WTC11 (cell line): ENCODE measurements at regions not wholly inside any gene's neighbourhood (a gene's known extent, or its start where the extent isn't known, plus 50 kb on each side); places are given as distances from the start of the nearest gene placed in this dataset.

Experiments
- ATAC-seq: fragments of 200-7000 bp; cut with Tn5 transposase; 2 replicates; pipeline ENCODE4 v1.10.0; 2021; ENCODE audit warnings: mild to moderate bottlenecking, moderate library complexity
- CTCF ChIA-PET: fragments of 300-600 bp; sonication (Branson Sonifier 250); formaldehyde crosslinking; loops from one replicate; lab custom pipeline; 2021; ENCODE audit warnings: antibody characterized with exemption; lab: Charles Lee
- POLR2A ChIA-PET: fragments of 350-600 bp; sonication (Branson Sonifier 250); formaldehyde crosslinking; loops from one replicate; lab custom pipeline; 2021; ENCODE audit warnings: antibody characterized with exemption; lab: Charles Lee
- DNase-seq: peaks from one replicate; pipeline ENCODE4 v3.0.0; 2021; ENCODE audit warnings: low spot score
- H3K27ac Mint-ChIP-seq: 2 replicates; pipeline ENCODE4 v1.8.0; 2021; ENCODE audit warnings: mixed read lengths
- H3K27me3 Mint-ChIP-seq: 2 replicates; pipeline ENCODE4 v1.8.0; 2021; ENCODE audit warnings: low read depth, mild to moderate bottlenecking, moderate library complexity, mixed read lengths
- H3K36me3 Mint-ChIP-seq: 2 replicates; pipeline ENCODE4 v1.8.0; 2021; ENCODE audit warnings: mixed read lengths
- H3K4me1 Mint-ChIP-seq: 2 replicates; pipeline ENCODE4 v1.8.0; 2022; ENCODE audit warnings: mixed read lengths
- H3K4me3 Mint-ChIP-seq: 2 replicates; pipeline ENCODE4 v1.8.0; 2021; ENCODE audit warnings: mild to moderate bottlenecking, moderate library complexity, mixed read lengths
- H3K9me3 Mint-ChIP-seq: 2 replicates; pipeline ENCODE4 v1.8.0; 2021; ENCODE audit warnings: mixed read lengths
- ELF4 ChIP-seq: sonication (generic); formaldehyde crosslinking; IDR thresholded peaks from 2 replicates; pipeline ENCODE4 v1.8.1; 2022; ENCODE audit warnings: low read depth, mild to moderate bottlenecking, moderate library complexity, missing genetic modification reagents
- GRHL2 ChIP-seq: fragments of 250-450 bp; sonication (Bioruptor Pico); IDR thresholded peaks from 2 replicates; pipeline ENCODE4 v1.8.0; 2022; ENCODE audit warnings: mild to moderate bottlenecking, moderate library complexity; ENCODE audit not compliant: insufficient replicate concordance, severe bottlenecking
- JAZF1 ChIP-seq: fragments of 250-450 bp; sonication (Bioruptor Pico); IDR thresholded peaks from 2 replicates; pipeline ENCODE4 v1.9.0; 2021; ENCODE audit warnings: moderate library complexity, mild to moderate bottlenecking, inconsistent platforms
- KAT7 ChIP-seq: sonication (generic); formaldehyde crosslinking; IDR thresholded peaks from 2 replicates; pipeline ENCODE4 v1.8.1; 2023; ENCODE audit warnings: missing genetic modification reagents, mild to moderate bottlenecking, borderline replicate concordance
- NFATC4 ChIP-seq: fragments of 250-450 bp; sonication (Bioruptor Pico); IDR thresholded peaks from 2 replicates; pipeline ENCODE4 v1.9.0; 2021; ENCODE audit warnings: mild to moderate bottlenecking
- NFE2L1 ChIP-seq: sonication (generic); formaldehyde crosslinking; IDR thresholded peaks from 2 replicates; pipeline ENCODE4 v1.8.1; 2023; ENCODE audit warnings: missing genetic modification reagents
- TF ChIP-seq, protein P1 (sequence below): sonication (generic); formaldehyde crosslinking; IDR thresholded peaks from 2 replicates; pipeline ENCODE4 v1.8.1; 2023; ENCODE audit warnings: mild to moderate bottlenecking, missing genetic modification reagents, moderate library complexity
- TF ChIP-seq, protein P2 (sequence below): fragments of 250-450 bp; sonication (Bioruptor Pico); conservative IDR thresholded peaks from 2 replicates; pipeline ENCODE4 v1.9.0; 2021; ENCODE audit warnings: mild to moderate bottlenecking
- TF ChIP-seq, protein P3 (sequence below): sonication (generic); formaldehyde crosslinking; IDR thresholded peaks from 2 replicates; pipeline ENCODE4 v1.8.1; 2023; ENCODE audit warnings: mild to moderate bottlenecking, missing genetic modification reagents, moderate library complexity
- TF ChIP-seq, protein P4 (sequence below): fragments of 250-450 bp; sonication (Bioruptor Pico); IDR thresholded peaks from 2 replicates; pipeline ENCODE4 v1.8.0; 2021; ENCODE audit warnings: mild to moderate bottlenecking
- TF ChIP-seq, protein P5 (sequence below): sonication (generic); formaldehyde crosslinking; IDR thresholded peaks from 2 replicates; pipeline ENCODE4 v1.8.0; 2023; ENCODE audit warnings: missing genetic modification reagents, mild to moderate bottlenecking, borderline replicate concordance
- TF ChIP-seq, protein P6 (sequence below): fragments of 250-450 bp; sonication (Bioruptor Pico); IDR thresholded peaks from 2 replicates; pipeline ENCODE4 v2.1.2; 2022; ENCODE audit warnings: mild to moderate bottlenecking, moderate library complexity
- TF ChIP-seq, protein P7 (sequence below): sonication (generic); formaldehyde crosslinking; IDR thresholded peaks from 2 replicates; pipeline ENCODE4 v1.8.1; 2023; ENCODE audit warnings: mild to moderate bottlenecking, moderate library complexity, missing genetic modification reagents

DNA sequence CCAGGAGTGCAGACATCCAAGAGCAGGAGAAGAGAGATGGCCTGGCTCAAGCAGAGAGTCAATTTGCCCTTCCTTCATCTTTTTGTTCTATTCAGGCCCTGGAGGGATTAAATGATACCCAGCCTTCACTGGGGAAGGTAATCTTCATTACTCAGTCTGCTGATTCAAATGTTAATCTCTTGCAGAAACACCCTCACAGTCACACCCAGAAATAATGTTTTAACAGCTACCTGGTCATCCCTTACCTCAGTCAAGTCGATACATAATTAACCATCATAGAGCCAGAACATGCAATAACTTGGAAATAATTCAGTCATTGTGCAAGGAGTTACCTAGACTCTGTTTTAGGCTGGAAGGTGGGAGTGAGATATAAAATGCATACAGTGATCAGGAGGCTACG lies 163.7 kb upstream of the TNP1 start:
- Mint-ChIP-seq H3K27me3 (peaks cover 2% of the 10 kb centered on the region), H3K9me3 (peaks cover 10% of the 10 kb centered on the region), H3K4me3 (no peak overlapping the region), H3K4me1 (peaks cover 13% of the 10 kb centered on the region), H3K27ac (no peak overlapping the region), H3K36me3 (no peaks in the 10 kb centered on the region)
- POLR2A ChIA-PET: no interaction called here
- no peak for ATAC-seq
- no peak for DNase-seq
- TF ChIP-seq GRHL2 (CRISPR knock-in tag) (no peak), NFE2L1 (CRISPR knock-in tag) (no peak), NFATC4 (CRISPR knock-in tag) (no peak), JAZF1 (CRISPR knock-in tag) (no peak), ELF4 (CRISPR knock-in tag) (no peak), KAT7 (no peak)
- TF ChIP-seq, protein P1, sequence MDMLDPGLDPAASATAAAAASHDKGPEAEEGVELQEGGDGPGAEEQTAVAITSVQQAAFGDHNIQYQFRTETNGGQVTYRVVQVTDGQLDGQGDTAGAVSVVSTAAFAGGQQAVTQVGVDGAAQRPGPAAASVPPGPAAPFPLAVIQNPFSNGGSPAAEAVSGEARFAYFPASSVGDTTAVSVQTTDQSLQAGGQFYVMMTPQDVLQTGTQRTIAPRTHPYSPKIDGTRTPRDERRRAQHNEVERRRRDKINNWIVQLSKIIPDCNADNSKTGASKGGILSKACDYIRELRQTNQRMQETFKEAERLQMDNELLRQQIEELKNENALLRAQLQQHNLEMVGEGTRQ (CRISPR knock-in tag): no peak
- TF ChIP-seq, protein P2, sequence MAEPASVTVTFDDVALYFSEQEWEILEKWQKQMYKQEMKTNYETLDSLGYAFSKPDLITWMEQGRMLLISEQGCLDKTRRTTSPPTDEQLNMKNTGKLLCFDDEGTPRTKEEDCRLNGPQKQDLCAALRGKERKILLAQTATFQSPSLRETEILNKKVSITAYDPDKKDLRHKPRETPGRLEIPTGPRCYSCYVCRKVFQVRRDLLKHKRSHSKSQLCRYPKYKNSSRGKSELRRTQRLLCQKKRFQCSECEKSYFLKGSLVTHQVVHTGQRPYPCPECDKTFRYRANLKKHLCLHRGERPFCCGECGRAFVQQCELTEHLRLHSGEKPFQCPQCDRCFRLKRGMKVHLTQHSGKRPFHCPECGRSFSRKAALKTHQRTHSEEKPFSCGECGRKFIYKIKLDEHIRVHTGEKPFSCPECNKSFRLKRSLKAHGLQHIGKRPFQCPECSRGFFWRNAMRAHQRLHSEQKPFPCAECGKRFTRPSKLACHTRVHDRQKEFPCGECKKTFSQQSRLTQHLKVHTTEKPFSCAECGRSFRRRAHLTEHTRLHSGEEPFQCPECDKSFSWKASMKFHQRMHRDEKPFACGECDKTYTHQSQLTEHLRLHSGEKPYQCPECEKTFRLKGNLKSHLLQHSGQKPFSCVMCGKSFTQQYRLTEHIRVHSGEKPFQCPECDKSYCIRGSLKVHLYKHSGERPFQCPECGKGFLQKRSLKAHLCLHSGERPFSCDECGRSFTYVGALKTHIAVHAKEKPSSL (CRISPR knock-in tag): no peak
- TF ChIP-seq, protein P3, sequence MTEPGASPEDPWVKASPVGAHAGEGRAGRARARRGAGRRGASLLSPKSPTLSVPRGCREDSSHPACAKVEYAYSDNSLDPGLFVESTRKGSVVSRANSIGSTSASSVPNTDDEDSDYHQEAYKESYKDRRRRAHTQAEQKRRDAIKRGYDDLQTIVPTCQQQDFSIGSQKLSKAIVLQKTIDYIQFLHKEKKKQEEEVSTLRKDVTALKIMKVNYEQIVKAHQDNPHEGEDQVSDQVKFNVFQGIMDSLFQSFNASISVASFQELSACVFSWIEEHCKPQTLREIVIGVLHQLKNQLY: no peak
- TF ChIP-seq, protein P4, sequence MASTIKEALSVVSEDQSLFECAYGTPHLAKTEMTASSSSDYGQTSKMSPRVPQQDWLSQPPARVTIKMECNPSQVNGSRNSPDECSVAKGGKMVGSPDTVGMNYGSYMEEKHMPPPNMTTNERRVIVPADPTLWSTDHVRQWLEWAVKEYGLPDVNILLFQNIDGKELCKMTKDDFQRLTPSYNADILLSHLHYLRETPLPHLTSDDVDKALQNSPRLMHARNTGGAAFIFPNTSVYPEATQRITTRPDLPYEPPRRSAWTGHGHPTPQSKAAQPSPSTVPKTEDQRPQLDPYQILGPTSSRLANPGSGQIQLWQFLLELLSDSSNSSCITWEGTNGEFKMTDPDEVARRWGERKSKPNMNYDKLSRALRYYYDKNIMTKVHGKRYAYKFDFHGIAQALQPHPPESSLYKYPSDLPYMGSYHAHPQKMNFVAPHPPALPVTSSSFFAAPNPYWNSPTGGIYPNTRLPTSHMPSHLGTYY (CRISPR knock-in tag): no peak
- TF ChIP-seq, protein P5, sequence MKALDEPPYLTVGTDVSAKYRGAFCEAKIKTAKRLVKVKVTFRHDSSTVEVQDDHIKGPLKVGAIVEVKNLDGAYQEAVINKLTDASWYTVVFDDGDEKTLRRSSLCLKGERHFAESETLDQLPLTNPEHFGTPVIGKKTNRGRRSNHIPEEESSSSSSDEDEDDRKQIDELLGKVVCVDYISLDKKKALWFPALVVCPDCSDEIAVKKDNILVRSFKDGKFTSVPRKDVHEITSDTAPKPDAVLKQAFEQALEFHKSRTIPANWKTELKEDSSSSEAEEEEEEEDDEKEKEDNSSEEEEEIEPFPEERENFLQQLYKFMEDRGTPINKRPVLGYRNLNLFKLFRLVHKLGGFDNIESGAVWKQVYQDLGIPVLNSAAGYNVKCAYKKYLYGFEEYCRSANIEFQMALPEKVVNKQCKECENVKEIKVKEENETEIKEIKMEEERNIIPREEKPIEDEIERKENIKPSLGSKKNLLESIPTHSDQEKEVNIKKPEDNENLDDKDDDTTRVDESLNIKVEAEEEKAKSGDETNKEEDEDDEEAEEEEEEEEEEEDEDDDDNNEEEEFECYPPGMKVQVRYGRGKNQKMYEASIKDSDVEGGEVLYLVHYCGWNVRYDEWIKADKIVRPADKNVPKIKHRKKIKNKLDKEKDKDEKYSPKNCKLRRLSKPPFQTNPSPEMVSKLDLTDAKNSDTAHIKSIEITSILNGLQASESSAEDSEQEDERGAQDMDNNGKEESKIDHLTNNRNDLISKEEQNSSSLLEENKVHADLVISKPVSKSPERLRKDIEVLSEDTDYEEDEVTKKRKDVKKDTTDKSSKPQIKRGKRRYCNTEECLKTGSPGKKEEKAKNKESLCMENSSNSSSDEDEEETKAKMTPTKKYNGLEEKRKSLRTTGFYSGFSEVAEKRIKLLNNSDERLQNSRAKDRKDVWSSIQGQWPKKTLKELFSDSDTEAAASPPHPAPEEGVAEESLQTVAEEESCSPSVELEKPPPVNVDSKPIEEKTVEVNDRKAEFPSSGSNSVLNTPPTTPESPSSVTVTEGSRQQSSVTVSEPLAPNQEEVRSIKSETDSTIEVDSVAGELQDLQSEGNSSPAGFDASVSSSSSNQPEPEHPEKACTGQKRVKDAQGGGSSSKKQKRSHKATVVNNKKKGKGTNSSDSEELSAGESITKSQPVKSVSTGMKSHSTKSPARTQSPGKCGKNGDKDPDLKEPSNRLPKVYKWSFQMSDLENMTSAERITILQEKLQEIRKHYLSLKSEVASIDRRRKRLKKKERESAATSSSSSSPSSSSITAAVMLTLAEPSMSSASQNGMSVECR (CRISPR knock-in tag): no peak
- TF ChIP-seq, protein P6, sequence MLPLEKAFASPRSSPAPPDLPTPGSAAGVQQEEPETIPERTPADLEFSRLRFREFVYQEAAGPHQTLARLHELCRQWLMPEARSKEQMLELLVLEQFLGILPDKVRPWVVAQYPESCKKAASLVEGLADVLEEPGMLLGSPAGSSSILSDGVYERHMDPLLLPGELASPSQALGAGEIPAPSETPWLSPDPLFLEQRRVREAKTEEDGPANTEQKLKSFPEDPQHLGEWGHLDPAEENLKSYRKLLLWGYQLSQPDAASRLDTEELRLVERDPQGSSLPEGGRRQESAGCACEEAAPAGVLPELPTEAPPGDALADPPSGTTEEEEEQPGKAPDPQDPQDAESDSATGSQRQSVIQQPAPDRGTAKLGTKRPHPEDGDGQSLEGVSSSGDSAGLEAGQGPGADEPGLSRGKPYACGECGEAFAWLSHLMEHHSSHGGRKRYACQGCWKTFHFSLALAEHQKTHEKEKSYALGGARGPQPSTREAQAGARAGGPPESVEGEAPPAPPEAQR (CRISPR knock-in tag): no peak
- TF ChIP-seq, protein P7, sequence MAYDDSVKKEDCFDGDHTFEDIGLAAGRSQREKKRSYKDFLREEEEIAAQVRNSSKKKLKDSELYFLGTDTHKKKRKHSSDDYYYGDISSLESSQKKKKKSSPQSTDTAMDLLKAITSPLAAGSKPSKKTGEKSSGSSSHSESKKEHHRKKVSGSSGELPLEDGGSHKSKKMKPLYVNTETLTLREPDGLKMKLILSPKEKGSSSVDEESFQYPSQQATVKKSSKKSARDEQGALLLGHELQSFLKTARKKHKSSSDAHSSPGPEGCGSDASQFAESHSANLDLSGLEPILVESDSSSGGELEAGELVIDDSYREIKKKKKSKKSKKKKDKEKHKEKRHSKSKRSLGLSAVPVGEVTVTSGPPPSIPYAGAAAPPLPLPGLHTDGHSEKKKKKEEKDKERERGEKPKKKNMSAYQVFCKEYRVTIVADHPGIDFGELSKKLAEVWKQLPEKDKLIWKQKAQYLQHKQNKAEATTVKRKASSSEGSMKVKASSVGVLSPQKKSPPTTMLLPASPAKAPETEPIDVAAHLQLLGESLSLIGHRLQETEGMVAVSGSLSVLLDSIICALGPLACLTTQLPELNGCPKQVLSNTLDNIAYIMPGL: no peak
- CTCF ChIA-PET: no interaction called here
